ENCODE measurements at regions not wholly inside any gene's neighbourhood (a gene's known extent, or its start where the extent isn't known, plus 50 kb on each side); places are given as distances from the start of the nearest gene placed in this dataset.

GRCh38 chr14:43677581-43677980 lies 829.5 kb downstream of the FSCB start:
- TF ChIP-seq KLF16 (tag by site-specific recombination; IDR thresholded peaks at IDR 0.05) (no peak), ZNF830 (tag by site-specific recombination; IDR thresholded peaks at IDR 0.05; ENCODE audit: low read depth) (no peak), YY1 (tag by site-specific recombination; IDR thresholded peaks at IDR 0.05) (no peak), ZNF548 (tag by site-specific recombination; IDR thresholded peaks at IDR 0.05) (no peak), KLF9 (tag by site-specific recombination; IDR thresholded peaks at IDR 0.05; ENCODE audit: low read depth) (no peak), SCRT1 (tag by site-specific recombination; IDR thresholded peaks at IDR 0.05; ENCODE audit: borderline replicate concordance) (no peak), ZNF350 (tag by site-specific recombination; IDR thresholded peaks at IDR 0.05) (no peak), GFI1B (tag by site-specific recombination; IDR thresholded peaks at IDR 0.05) (no peak), ZNF48 (tag by site-specific recombination; IDR thresholded peaks at IDR 0.05) (no peak)
- Histone ChIP-seq H3K9me3 (ENCODE audit: control insufficient read depth, insufficient read depth, low read depth, low read length) (no peaks in the 10 kb centered on the region), H3K27ac (ENCODE audit: extremely low read depth, low read depth, low read length) (no peak overlapping the region), H3K36me3 (ENCODE audit: control insufficient read depth in 2 of 2, insufficient read depth in 1 of 2, low read length in 2 of 2) (no peaks in the 10 kb centered on the region), H3K4me3 (ENCODE audit: low read depth, low read length) (no peak overlapping the region), H3K4me1 (ENCODE audit: control insufficient read depth, insufficient read depth, low read length) (no peaks in the 10 kb centered on the region)
- ChIA-PET CTCF (interaction anchor here (0.6 kb wide), 1 partner anchor 17 kb away, joined by 6 read pairs; no protein-coding TSS in a partner anchor), POLR2A (no interaction called here)

- TF ChIP-seq ZFHX2 (tag by site-specific recombination; conservative IDR thresholded peaks at IDR 0.05) = no peak
- TF ChIP-seq ZNF776 (tag by site-specific recombination; IDR thresholded peaks at IDR 0.05; ENCODE audit: borderline replicate concordance) = no peak
- TF ChIP-seq GLIS1 (tag by site-specific recombination; IDR thresholded peaks at IDR 0.05) = no peak
- no peak for TF ChIP-seq ZNF624 (tag by site-specific recombination; IDR thresholded peaks at IDR 0.05)
- no peak for TF ChIP-seq ZNF169 (tag by site-specific recombination; IDR thresholded peaks at IDR 0.05)
- no peak for TF ChIP-seq MEIS1 (CRISPR knock-in tag; IDR thresholded peaks at IDR 0.05; ENCODE audit: borderline replicate concordance)
- no peak for TF ChIP-seq ZSCAN30 (tag by site-specific recombination; IDR thresholded peaks at IDR 0.05)
- no peak for TF ChIP-seq KLF9 (tag by site-specific recombination; IDR thresholded peaks at IDR 0.05; ENCODE audit: low read depth)
- no peak for TF ChIP-seq ZNF501 (tag by site-specific recombination; IDR thresholded peaks at IDR 0.05)
- TF ChIP-seq KLF8 (tag by site-specific recombination; IDR thresholded peaks at IDR 0.05) = no peak
- TF ChIP-seq IKZF3 (tag by site-specific recombination; IDR thresholded peaks at IDR 0.05) = no peak
- no peak for TF ChIP-seq ZNF398 (tag by site-specific recombination; IDR thresholded peaks at IDR 0.05)
- TF ChIP-seq ZNF248 (tag by site-specific recombination; IDR thresholded peaks at IDR 0.05) = no peak
- no peak for TF ChIP-seq SP7 (tag by site-specific recombination; IDR thresholded peaks at IDR 0.05)
- TF ChIP-seq SALL2 (tag by site-specific recombination; IDR thresholded peaks at IDR 0.05; ENCODE audit: borderline replicate concordance) = no peak
- TF ChIP-seq SCRT1 (tag by site-specific recombination; IDR thresholded peaks at IDR 0.05; ENCODE audit: borderline replicate concordance) = no peak
- no peak for TF ChIP-seq ZNF530 (tag by site-specific recombination; IDR thresholded peaks at IDR 0.05; ENCODE audit: low read depth)
- no peak for TF ChIP-seq ZNF670 (tag by site-specific recombination; IDR thresholded peaks at IDR 0.05; ENCODE audit: low read depth)
- CTCF ChIA-PET = no interaction called here
- Histone ChIP-seq H3K4me3 (ENCODE audit: low read depth, low read length) (no peak overlapping the region), H3K36me3 (ENCODE audit: control insufficient read depth in 2 of 2, insufficient read depth in 1 of 2, low read length in 2 of 2) (no peaks in the 10 kb centered on the region), H3K27ac (ENCODE audit: extremely low read depth, low read depth, low read length) (no peak overlapping the region), H3K9me3 (ENCODE audit: control insufficient read depth, insufficient read depth, low read depth, low read length) (no peaks in the 10 kb centered on the region), H3K4me1 (ENCODE audit: control insufficient read depth, insufficient read depth, low read length) (no peaks in the 10 kb centered on the region)
- POLR2A ChIA-PET = no interaction called here
Measured at GRCh38 chr14:43674273-43674672, 832.8 kb downstream of the FSCB start.

All from HEK293 (cell line).